H1 (cell line): ENCODE measurements at regions not wholly inside any gene's neighbourhood (a gene's known extent, or its start where the extent isn't known, plus 50 kb on each side); places are given as distances from the start of the nearest gene placed in this dataset.

Source experiments
- CTCF ChIA-PET: fragments of 300-600 bp; sonication (Branson Sonifier 250); formaldehyde crosslinking; loops from one replicate; lab custom pipeline; 2021; ENCODE audit not compliant: partially characterized antibody; lab: Charles Lee
- POLR2A ChIA-PET: fragments of 300-600 bp; sonication (Branson Sonifier 250); formaldehyde crosslinking; loops from one replicate; lab custom pipeline; 2021; ENCODE audit warnings: inconsistent platforms; ENCODE audit not compliant: partially characterized antibody; lab: Charles Lee
- DNase-seq, 2 experiments: peaks; one replicate each; pipeline versions ENCODE4 v3.0.0 to v3.0.0-alpha.2; 2010 to 2022; ENCODE audit warnings: low spot score in 2 of 2, low read depth in 1 of 2, mixed read lengths in 1 of 2
- FAIRE-seq: peaks from 2 replicates; lab custom pipeline; 2011; peaks lifted over from hg19 to GRCh38; lab: Jason Lieb, UNC
- H2AFZ ChIP-seq: 2 replicates; pipeline ENCODE4 v1.8.1; 2012; ENCODE audit warnings: low read length, inconsistent platforms
- H2AK5ac ChIP-seq: 2 replicates; pipeline ENCODE4 v1.6.1; 2013; ENCODE audit warnings: low read depth, low read length
- H2BK120ac ChIP-seq: replicated peaks from 2 replicates; pipeline ENCODE3; 2013; ENCODE audit warnings: low read depth, low read length, inconsistent platforms
- H2BK12ac ChIP-seq: 2 replicates; pipeline ENCODE4 v1.6.1; 2013; ENCODE audit warnings: low read depth, low read length
- H2BK15ac ChIP-seq: 2 replicates; pipeline ENCODE4 v1.6.1; 2013; ENCODE audit warnings: low read length
- H2BK20ac ChIP-seq: 2 replicates; pipeline ENCODE4 v1.6.1; 2013; ENCODE audit warnings: low read length
- H2BK5ac ChIP-seq: 2 replicates; pipeline ENCODE4 v1.6.1; 2013; ENCODE audit warnings: low read depth, low read length
- H3K14ac ChIP-seq: 2 replicates; pipeline ENCODE4 v1.6.1; 2013; ENCODE audit warnings: inconsistent platforms; ENCODE audit not compliant: insufficient read length
- H3K18ac ChIP-seq: 2 replicates; pipeline ENCODE4 v1.6.1; 2013; ENCODE audit warnings: low read length; ENCODE audit errors: extremely low read depth
- H3K23ac ChIP-seq: 2 replicates; pipeline ENCODE4 v1.6.1; 2013; ENCODE audit warnings: inconsistent platforms; ENCODE audit not compliant: insufficient read length
- H3K23me2 ChIP-seq: 2 replicates; pipeline ENCODE4 v1.6.1; 2013; ENCODE audit warnings: low read depth, low read length
- H3K27ac ChIP-seq: 2 replicates; pipeline ENCODE4 v1.6.1; 2011; ENCODE audit warnings: low read depth, low read length, inconsistent platforms
- H3K27me3 ChIP-seq, 4 experiments: replicated peaks in 1 of 4; 1 replicate in 1 of 4; 2 replicates in 3 of 4; pipeline versions ENCODE4 v1.6.1 to v1.8.1; 2011 to 2013; ENCODE audit warnings: low read length in 3 of 4, mild to moderate bottlenecking in 3 of 4, inconsistent platforms in 2 of 4, mixed read lengths in 2 of 4, moderate library complexity in 1 of 4; ENCODE audit not compliant: control insufficient read depth in 3 of 4, insufficient read depth in 3 of 4; ENCODE audit errors: extremely low read depth in 1 of 4
- H3K36me3 ChIP-seq, 4 experiments: 2 replicates each; pipeline versions ENCODE4 v1.6.1 to v1.8.1; 2011 to 2013; ENCODE audit warnings: mild to moderate bottlenecking in 4 of 4, low read length in 3 of 4, moderate library complexity in 2 of 4, control low read depth in 1 of 4, inconsistent platforms in 1 of 4; ENCODE audit not compliant: insufficient read depth in 4 of 4, control insufficient read depth in 2 of 4
- H3K4ac ChIP-seq: replicated peaks from 2 replicates; pipeline ENCODE3; 2013; ENCODE audit warnings: low read length, low read depth, mixed read lengths, inconsistent platforms; ENCODE audit not compliant: insufficient read length
- H3K4me1 ChIP-seq, 4 experiments: replicated peaks in 1 of 4; 1 replicate in 1 of 4; 2 replicates in 3 of 4; pipeline versions ENCODE4 v1.6.1 to v1.8.1; 2011 to 2013; ENCODE audit warnings: low read length in 3 of 4, inconsistent platforms in 2 of 4, mixed read lengths in 1 of 4; ENCODE audit not compliant: insufficient read depth in 4 of 4, control insufficient read depth in 3 of 4
- H3K4me2 ChIP-seq, 2 experiments: 2 replicates each; pipeline versions ENCODE4 v1.6.1 to v1.8.1; 2011 to 2013; ENCODE audit warnings: low read depth in 2 of 2, low read length in 2 of 2, control low read depth in 1 of 2, inconsistent platforms in 1 of 2, mild to moderate bottlenecking in 1 of 2; ENCODE audit not compliant: insufficient read depth in 1 of 2
- H3K4me3 ChIP-seq, 4 experiments: fragments of 200-600, 300-600 bp in 1 of 4; sonication (generic), shearing (Covaris generic), sonication (Bioruptor Twin) in 1 of 4; 2 replicates each; pipeline versions ENCODE4 v1.5.1 to v1.8.1; 2011 to 2016; ENCODE audit warnings: low read length in 4 of 4, low read depth in 3 of 4, control low read depth in 2 of 4, inconsistent platforms in 2 of 4, mild to moderate bottlenecking in 2 of 4, mixed read lengths in 1 of 4, moderate library complexity in 1 of 4; ENCODE audit not compliant: insufficient read depth in 2 of 4; ENCODE audit errors: extremely low read depth in 1 of 4
- H3K56ac ChIP-seq: replicated peaks from 2 replicates; pipeline ENCODE3; 2013; ENCODE audit warnings: low read depth, mild to moderate bottlenecking, mixed read lengths, low read length, inconsistent platforms; ENCODE audit not compliant: insufficient read length
- H3K79me1 ChIP-seq: 2 replicates; pipeline ENCODE4 v1.6.1; 2013; ENCODE audit warnings: low read depth, low read length, control low read depth
- H3K79me2 ChIP-seq, 2 experiments: 2 replicates each; pipeline versions ENCODE4 v1.6.1 to v1.8.1; 2012 to 2013; ENCODE audit warnings: low read length in 2 of 2, mild to moderate bottlenecking in 2 of 2, inconsistent platforms in 1 of 2; ENCODE audit not compliant: insufficient read depth in 2 of 2, control insufficient read depth in 1 of 2
- H3K9ac ChIP-seq, 4 experiments: replicated peaks in 1 of 4; 1 replicate in 1 of 4; 2 replicates in 3 of 4; pipeline versions ENCODE4 v1.6.1 to v1.8.1; 2011 to 2013; ENCODE audit warnings: low read depth in 3 of 4, low read length in 3 of 4, control low read depth in 2 of 4, mild to moderate bottlenecking in 2 of 4, moderate library complexity in 2 of 4, inconsistent platforms in 1 of 4; ENCODE audit errors: extremely low read depth in 1 of 4
- H3K9me3 ChIP-seq, 2 experiments: 2 replicates each; pipeline versions ENCODE4 v1.6.1 to v1.8.1; 2012 to 2013; ENCODE audit warnings: mild to moderate bottlenecking in 2 of 2, moderate library complexity in 2 of 2, control low read depth in 1 of 2, inconsistent platforms in 1 of 2, low read depth in 1 of 2, low read length in 1 of 2, mixed read lengths in 1 of 2; ENCODE audit not compliant: insufficient read depth in 2 of 2
- H4K20me1 ChIP-seq, 2 experiments: replicated peaks in 1 of 2; 2 replicates each; pipeline versions ENCODE3 to v1.8.1; 2011 to 2013; ENCODE audit warnings: inconsistent platforms in 2 of 2, low read length in 2 of 2, mild to moderate bottlenecking in 1 of 2; ENCODE audit not compliant: insufficient read depth in 2 of 2, control insufficient read depth in 1 of 2
- H4K5ac ChIP-seq: 2 replicates; pipeline ENCODE4 v1.6.1; 2013; ENCODE audit warnings: low read length, low read depth, mixed read lengths, inconsistent platforms; ENCODE audit not compliant: insufficient read length
- H4K8ac ChIP-seq: 2 replicates; pipeline ENCODE4 v1.8.0; 2013; ENCODE audit warnings: mild to moderate bottlenecking, moderate library complexity, low read length, inconsistent platforms; ENCODE audit not compliant: insufficient read depth; ENCODE audit errors: extremely low read depth
- H4K91ac ChIP-seq: replicated peaks from 2 replicates; pipeline ENCODE3; 2013; ENCODE audit warnings: low read length, mixed read lengths, inconsistent platforms; ENCODE audit not compliant: insufficient read length
- CREB1 ChIP-seq: IDR thresholded peaks from 2 replicates; pipeline ENCODE4 v1.6.1; 2012; ENCODE audit warnings: inconsistent platforms
- JUN ChIP-seq: IDR thresholded peaks from 2 replicates; pipeline ENCODE4 v1.6.1; 2011; ENCODE audit warnings: low read depth, mild to moderate bottlenecking, improper control_type of control experiment, low read length
- MAFK ChIP-seq: IDR thresholded peaks from 2 replicates; pipeline ENCODE4 v1.6.1; 2012; ENCODE audit warnings: low read depth, mild to moderate bottlenecking, improper control_type of control experiment, low read length
- WGBS, 2 experiments: shearing (Covaris generic) in 1 of 2; methylation state at CpG; one replicate each; pipeline versions ENCODE4 v1.1.6 to v1.1.7; 2013 to 2015; ENCODE audit warnings: low lambda C conversion rate in 2 of 2, mixed read lengths in 2 of 2, inconsistent platforms in 1 of 2, low coverage in 1 of 2, missing lambda C conversion rate in 1 of 2; ENCODE audit not compliant: insufficient replicate concordance in 2 of 2, insufficient coverage in 1 of 2, insufficient read length in 1 of 2; ENCODE audit errors: extremely low coverage in 1 of 2, missing lambda C conversion rate in 1 of 2; 5-methylcytosine and 5-hydroxymethylcytosine counted together

DNA sequence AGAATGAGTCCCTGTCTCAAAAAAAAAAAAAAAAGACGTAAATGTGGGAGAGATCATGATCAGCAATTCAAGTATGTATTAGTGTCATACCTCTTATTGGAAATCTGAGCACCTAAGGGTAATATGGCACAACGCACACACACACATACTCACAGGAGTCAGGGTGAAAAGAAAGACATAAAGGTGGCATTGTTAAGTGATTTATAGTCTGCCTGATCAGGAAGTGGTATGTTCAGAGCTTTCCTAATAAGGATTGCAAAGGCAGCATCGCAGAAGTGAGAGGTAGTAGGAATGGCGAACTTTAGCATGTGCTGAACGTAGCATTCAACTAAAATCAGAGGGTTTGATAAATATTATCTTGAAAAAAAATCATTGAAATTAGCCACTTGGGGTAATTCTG is 854.3 kb downstream of the METTL15 start:
- Histone ChIP-seq H3K4me1 (no peaks in the 10 kb centered on the region), H3K4me3 (no peak overlapping the region), H2AFZ (no peak overlapping the region), H4K20me1 (no peaks in the 10 kb centered on the region), H3K36me3 (no peaks in the 10 kb centered on the region), H4K5ac (no peak overlapping the region), H3K9ac (no peak overlapping the region), H3K18ac (no peak overlapping the region), H3K27me3 (no peaks in the 10 kb centered on the region)
- FAIRE-seq, result no peak
- no peak for TF ChIP-seq JUN
- no peak for TF ChIP-seq CREB1
- no peak for TF ChIP-seq MAFK
- TF ChIP-seq, all 59 proteins: peak for 0
- Histone ChIP-seq H3K27ac (no peak overlapping the region), H3K23ac (no peak overlapping the region), H3K4me2 (no peak overlapping the region), H4K8ac (no peak overlapping the region), H3K9me3 (peaks cover 0 to 2% of the 10 kb centered on the region in 2 experiments; a peak in 1 of 4 replicates), H3K4ac (no peak overlapping the region), H3K14ac (no peak overlapping the region), H2BK20ac (no peak overlapping the region), H2BK12ac (no peak overlapping the region), H2AK5ac (no peak overlapping the region), H3K56ac (no peak overlapping the region), H2BK5ac (no peak overlapping the region), H2BK120ac (no peak overlapping the region), H3K79me1 (no peaks in the 10 kb centered on the region), H2BK15ac (no peak overlapping the region), H4K91ac (no peak overlapping the region), H3K23me2 (no peaks in the 10 kb centered on the region), H3K79me2 (no peaks in the 10 kb centered on the region)
- ChIA-PET CTCF (no interaction called here), POLR2A (no interaction called here)
- 96% methylated on average over 4 of the region's 5 CpGs; no CpG with 5 or more reads in 1 of the 2 experiments for WGBS, 2 experiments
- DNase-seq, result no peak
